Smooth muscle cell (in vitro differentiated cells): ENCODE measurements at regions not wholly inside any gene's neighbourhood (a gene's known extent, or its start where the extent isn't known, plus 50 kb on each side); places are given as distances from the start of the nearest gene placed in this dataset.

ENCODE experiments used
- DNase-seq: peaks from one replicate; lab custom pipeline; 2025; ENCODE audit not compliant: unreplicated experiment; lab: John Stamatoyannopoulos, UW
- H2AFZ ChIP-seq: fragments of 200-600 bp; sonication (generic); 2 replicates; pipeline ENCODE4 v1.6.0; 2016; ENCODE audit warnings: antibody characterized with exemption, low read depth, mild to moderate bottlenecking
- H3F3A ChIP-seq: fragments of 200-600 bp; sonication (generic); 2 replicates; pipeline ENCODE4 v1.6.0; 2017; ENCODE audit warnings: antibody characterized with exemption, low read depth
- H3K27ac ChIP-seq: fragments of 200-600 bp; sonication (generic); 2 replicates; pipeline ENCODE4 v1.5.1; 2016; ENCODE audit warnings: low read depth, mild to moderate bottlenecking
- H3K27me3 ChIP-seq: fragments of 200-600 bp; sonication (generic); 2 replicates; pipeline ENCODE4 v1.6.1; 2016; ENCODE audit warnings: low read depth, mild to moderate bottlenecking
- H3K36me3 ChIP-seq: fragments of 200-600 bp; sonication (generic); 2 replicates; pipeline ENCODE4 v1.5.1; 2016; ENCODE audit warnings: low read depth
- H3K4me1 ChIP-seq: fragments of 200-600 bp; sonication (generic); 2 replicates; pipeline ENCODE4 v1.5.1; 2016; ENCODE audit warnings: low read depth
- H3K4me2 ChIP-seq: fragments of 200-600 bp; sonication (generic); 2 replicates; pipeline ENCODE4 v1.6.0; 2016; ENCODE audit warnings: mild to moderate bottlenecking
- H3K4me3 ChIP-seq: fragments of 200-600 bp; sonication (generic); 2 replicates; pipeline ENCODE4 v1.5.1; 2016; ENCODE audit warnings: mild to moderate bottlenecking
- H3K79me2 ChIP-seq: fragments of 200-600 bp; sonication (generic); 2 replicates; pipeline ENCODE4 v1.6.0; 2016; ENCODE audit warnings: low read depth, mild to moderate bottlenecking
- H3K9ac ChIP-seq: fragments of 200-600 bp; sonication (generic); 2 replicates; pipeline ENCODE4 v1.6.0; 2016; ENCODE audit warnings: low read depth
- H3K9me3 ChIP-seq: fragments of 200-600 bp; sonication (generic); replicated peaks from 2 replicates; pipeline ENCODE4 v1.5.1; 2016; ENCODE audit warnings: low read depth
- H4K20me1 ChIP-seq: fragments of 200-600 bp; sonication (generic); 2 replicates; pipeline ENCODE4 v1.6.0; 2016; ENCODE audit warnings: low read depth
- CTCF ChIP-seq: fragments of 200-600 bp; sonication (generic); IDR thresholded peaks from 2 replicates; pipeline ENCODE4 v1.5.1; 2017; ENCODE audit warnings: borderline replicate concordance, mild to moderate bottlenecking, antibody characterized with exemption; ENCODE audit not compliant: insufficient read depth, poor library complexity, severe bottlenecking
- WGBS: methylation state at CpG from one replicate; pipeline ENCODE4 v1.1.7; 2016; ENCODE audit warnings: low lambda C conversion rate; 5-methylcytosine and 5-hydroxymethylcytosine counted together

DNA sequence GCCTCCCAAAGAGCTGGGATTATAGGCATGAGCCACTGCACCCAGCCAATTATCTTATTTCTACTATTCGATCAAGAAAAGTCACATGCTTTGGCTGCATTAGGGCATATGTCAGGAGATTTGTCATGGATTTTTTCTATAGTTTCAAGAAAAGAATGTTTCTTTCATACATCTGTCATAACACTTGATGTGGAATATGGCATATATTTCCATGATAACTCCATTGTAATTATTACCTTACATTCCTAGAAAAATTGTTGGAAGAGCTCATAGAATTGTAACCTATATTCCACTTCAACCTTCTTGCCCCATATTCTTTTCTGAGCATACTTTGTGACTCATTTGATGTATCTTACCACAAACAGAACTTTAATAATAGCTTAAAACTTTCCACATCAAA is 740.9 kb upstream of the FLRT2 start:
- WGBS: 86% methylated on average over 1 of the region's 1 CpG
- H2AFZ ChIP-seq: no peak overlapping the region
- H3K79me2 ChIP-seq: no peaks in the 10 kb centered on the region
- no peak for TF ChIP-seq CTCF
- DNase-seq: no peak
- no peak overlapping the region for H3K4me2 ChIP-seq
- H3K27me3 ChIP-seq: no peaks in the 10 kb centered on the region
- no peaks in the 10 kb centered on the region for H3K4me1 ChIP-seq
- no peak overlapping the region for H3K4me3 ChIP-seq
- no peak overlapping the region for H3K9ac ChIP-seq
- H3K27ac ChIP-seq: no peak overlapping the region
- no peaks in the 10 kb centered on the region for H4K20me1 ChIP-seq
- no peaks in the 10 kb centered on the region for H3K9me3 ChIP-seq
- no peaks in the 10 kb centered on the region for H3F3A ChIP-seq
- no peaks in the 10 kb centered on the region for H3K36me3 ChIP-seq

GRCh38 chr14:84792722-84793410 is 737.1 kb upstream of the FLRT2 start:
- H3K27ac ChIP-seq: no peak overlapping the region
- no peak for DNase-seq
- H4K20me1 ChIP-seq: no peaks in the 10 kb centered on the region
- 39% methylated on average over 4 of the region's 4 CpGs for WGBS
- H2AFZ ChIP-seq: no peak overlapping the region
- no peak overlapping the region for H3K9ac ChIP-seq
- no peaks in the 10 kb centered on the region for H3K79me2 ChIP-seq
- no peak overlapping the region for H3K4me3 ChIP-seq
- no peak for TF ChIP-seq CTCF
- no peaks in the 10 kb centered on the region for H3K9me3 ChIP-seq
- H3F3A ChIP-seq: no peaks in the 10 kb centered on the region
- H3K4me1 ChIP-seq: peaks cover 3% of the 10 kb centered on the region
- H3K27me3 ChIP-seq: no peaks in the 10 kb centered on the region
- H3K4me2 ChIP-seq: no peak overlapping the region
- H3K36me3 ChIP-seq: no peaks in the 10 kb centered on the region

- Histone ChIP-seq H2AFZ (no peak overlapping the region), H3F3A (no peaks in the 10 kb centered on the region), H3K4me1 (peaks cover 3% of the 10 kb centered on the region), H3K36me3 (no peaks in the 10 kb centered on the region), H3K4me3 (no peak overlapping the region), H3K27ac (no peak overlapping the region), H3K79me2 (no peaks in the 10 kb centered on the region), H3K27me3 (no peaks in the 10 kb centered on the region), H3K9me3 (no peaks in the 10 kb centered on the region), H4K20me1 (no peaks in the 10 kb centered on the region), H3K4me2 (peak overlapping the region; percentile 51), H3K9ac (no peak overlapping the region)
- no peak for DNase-seq
- no peak for TF ChIP-seq CTCF
- 27% methylated on average over 3 of the region's 3 CpGs for WGBS
Observed at GRCh38 chr14:84797326-84797725, 732.6 kb upstream of the FLRT2 start.

DNA sequence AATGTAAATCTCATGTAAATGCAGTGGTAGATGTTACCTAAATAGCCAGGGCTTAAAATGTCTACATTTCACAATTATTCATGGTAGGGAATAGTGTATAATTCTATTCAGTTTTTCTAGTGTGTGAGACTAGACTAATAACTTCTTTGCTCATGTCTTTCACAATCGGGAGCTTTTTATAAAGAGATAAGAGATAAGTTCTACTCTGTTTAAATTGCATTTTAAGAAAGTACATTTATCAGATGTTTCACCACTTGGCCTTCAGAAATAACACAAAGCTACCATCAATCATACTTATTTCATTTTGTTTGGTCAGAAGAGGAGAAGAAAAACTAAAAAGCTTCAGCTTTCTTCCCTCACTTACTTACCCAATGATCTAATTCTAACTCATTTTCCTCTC is 725.5 kb upstream of the FLRT2 start:
- 71% methylated on average over 1 of the region's 1 CpG for WGBS

More for the DNA sequence above, 725.5 kb upstream of the FLRT2 start:
- no peaks in the 10 kb centered on the region for H3F3A ChIP-seq
- H2AFZ ChIP-seq: no peak overlapping the region
- H3K4me1 ChIP-seq: no peaks in the 10 kb centered on the region
- H3K4me2 ChIP-seq: no peak overlapping the region
- no peak overlapping the region for H3K27ac ChIP-seq
- H3K79me2 ChIP-seq: no peaks in the 10 kb centered on the region
- H3K36me3 ChIP-seq: no peaks in the 10 kb centered on the region
- H3K27me3 ChIP-seq: no peaks in the 10 kb centered on the region
- H4K20me1 ChIP-seq: no peaks in the 10 kb centered on the region
- no peak overlapping the region for H3K9ac ChIP-seq
- no peak overlapping the region for H3K4me3 ChIP-seq
- H3K9me3 ChIP-seq: no peaks in the 10 kb centered on the region
- no peak for DNase-seq
- TF ChIP-seq CTCF: no peak
